ENCODE measurements at regions not wholly inside any gene's neighbourhood (a gene's known extent, or its start where the extent isn't known, plus 50 kb on each side); places are given as distances from the start of the nearest gene placed in this dataset.
"Not testable (repeated sequence)": the region's sequence is repeated elsewhere in the genome, so short reads cannot be mapped to it uniquely, and the experiment has no call there.

- Mint-ChIP-seq H3K36me3 (ENCODE audit: low read depth) (no peaks in the 10 kb centered on the region), H3K27me3 (peaks cover 40% of the 10 kb centered on the region), H3K9me3 (no peaks in the 10 kb centered on the region), H3K27ac (peak overlapping the region; percentile 76), H3K4me1 (ENCODE audit: low read depth) (peaks cover 60% of the 10 kb centered on the region), H3K4me3 (peak overlapping the region; percentile 24)
- intact Hi-C loops (cut with micrococcal nuclease), result loop anchor here (5.0 kb wide), 1 partner anchor 39 kb away; no protein-coding TSS in a partner anchor
Observed at GRCh38 chr6:163751032-163751525, 336.6 kb downstream of the QKI start.

DNA sequence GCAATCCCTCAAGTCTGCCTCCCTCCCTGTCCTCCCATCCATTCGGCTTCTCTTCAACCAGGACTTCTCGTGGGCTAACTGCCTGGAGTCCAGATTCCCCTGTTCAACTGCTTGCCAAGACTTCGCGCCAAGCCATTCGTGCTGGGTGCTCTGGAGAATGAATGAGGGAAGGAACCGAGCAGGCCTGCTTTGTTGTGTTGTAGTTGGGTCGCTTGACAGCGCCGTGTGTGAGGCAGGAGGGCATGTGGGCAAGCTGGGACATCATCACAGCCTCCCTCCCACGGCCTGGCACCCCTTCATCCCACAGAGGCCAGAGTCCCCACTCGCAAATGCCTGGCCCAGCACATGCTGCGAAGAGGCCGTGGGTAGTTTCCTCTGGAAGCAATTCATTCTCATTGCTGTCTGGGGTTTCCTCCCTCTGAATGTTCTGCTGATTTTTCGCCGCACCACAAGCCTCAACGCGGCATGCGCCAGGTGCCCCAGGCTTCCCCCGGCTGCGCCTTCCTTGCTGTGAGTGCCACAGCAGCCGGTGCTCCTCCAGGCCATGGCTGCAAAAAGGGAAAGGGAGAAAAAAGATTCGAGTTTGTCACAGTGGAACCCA lies 336.0 kb downstream of the QKI start:
- H3K27ac Mint-ChIP-seq, result peak overlapping the region; percentile 76
- H3K27me3 Mint-ChIP-seq, result peaks cover 44% of the 10 kb centered on the region
- H3K36me3 Mint-ChIP-seq (ENCODE audit: low read depth), result no peaks in the 10 kb centered on the region
- no peaks in the 10 kb centered on the region for H3K9me3 Mint-ChIP-seq
- peak overlapping the region; percentile 24 for H3K4me3 Mint-ChIP-seq
- peaks cover 54% of the 10 kb centered on the region for H3K4me1 Mint-ChIP-seq (ENCODE audit: low read depth)
- intact Hi-C loops (cut with micrococcal nuclease), result loop anchor here (5.0 kb wide), 1 partner anchor 38 kb away; no protein-coding TSS in a partner anchor

GRCh38 chr6:163748886-163749285 lies 334.4 kb downstream of the QKI start:
- intact Hi-C loops (cut with micrococcal nuclease), result no loop called here
- no peaks in the 10 kb centered on the region for H3K9me3 Mint-ChIP-seq
- H3K27me3 Mint-ChIP-seq, result peaks cover 48% of the 10 kb centered on the region
- H3K4me1 Mint-ChIP-seq (ENCODE audit: low read depth), result peaks cover 49% of the 10 kb centered on the region
- H3K4me3 Mint-ChIP-seq, result no peak overlapping the region
- H3K27ac Mint-ChIP-seq, result no peak overlapping the region
- H3K36me3 Mint-ChIP-seq (ENCODE audit: low read depth), result no peaks in the 10 kb centered on the region

- intact Hi-C loops (cut with micrococcal nuclease), result no loop called here
- Mint-ChIP-seq H3K4me1 (ENCODE audit: low read depth) (peaks cover 47% of the 10 kb centered on the region), H3K36me3 (ENCODE audit: low read depth) (no peaks in the 10 kb centered on the region), H3K4me3 (no peak overlapping the region), H3K9me3 (no peaks in the 10 kb centered on the region), H3K27me3 (peaks cover 54% of the 10 kb centered on the region), H3K27ac (no peak overlapping the region)
Observed at GRCh38 chr6:163748036-163748435, 333.5 kb downstream of the QKI start.

GRCh38 chr6:163747058-163747457 lies 332.5 kb downstream of the QKI start:
- H3K4me1 Mint-ChIP-seq (ENCODE audit: low read depth), result peaks cover 40% of the 10 kb centered on the region
- H3K9me3 Mint-ChIP-seq; intact Hi-C loops (cut with micrococcal nuclease); H3K36me3 Mint-ChIP-seq (ENCODE audit: low read depth); H3K4me3 Mint-ChIP-seq: not testable (repeated sequence)
- peaks cover 54% of the 10 kb centered on the region for H3K27me3 Mint-ChIP-seq
- peak overlapping the region; percentile 39 for H3K27ac Mint-ChIP-seq

- intact Hi-C loops (cut with micrococcal nuclease), result no loop called here
- Mint-ChIP-seq H3K4me3 (no peak overlapping the region), H3K4me1 (ENCODE audit: low read depth) (peaks cover 27% of the 10 kb centered on the region), H3K9me3 (no peaks in the 10 kb centered on the region), H3K36me3 (ENCODE audit: low read depth) (no peaks in the 10 kb centered on the region), H3K27ac (no peak overlapping the region), H3K27me3 (peaks cover 59% of the 10 kb centered on the region)
Observed at GRCh38 chr6:163745536-163746400, 331.2 kb downstream of the QKI start.

GRCh38 chr6:163744256-163744925 lies 329.9 kb downstream of the QKI start:
- Mint-ChIP-seq H3K27ac (no peak overlapping the region), H3K4me3 (no peak overlapping the region), H3K4me1 (ENCODE audit: low read depth) (peaks cover 13% of the 10 kb centered on the region), H3K9me3 (no peaks in the 10 kb centered on the region), H3K27me3 (peaks cover 58% of the 10 kb centered on the region), H3K36me3 (ENCODE audit: low read depth) (no peaks in the 10 kb centered on the region)
- intact Hi-C loops (cut with micrococcal nuclease), result no loop called here

- Mint-ChIP-seq H3K27me3 (peaks cover 52% of the 10 kb centered on the region), H3K4me1 (ENCODE audit: low read depth) (peaks cover 12% of the 10 kb centered on the region), H3K4me3 (no peak overlapping the region), H3K36me3 (ENCODE audit: low read depth) (no peaks in the 10 kb centered on the region), H3K27ac (no peak overlapping the region), H3K9me3 (no peaks in the 10 kb centered on the region)
- intact Hi-C loops (cut with micrococcal nuclease), result no loop called here
Observed at GRCh38 chr6:163743796-163744195, 329.3 kb downstream of the QKI start.

- Mint-ChIP-seq H3K4me3 (no peak overlapping the region), H3K9me3 (no peaks in the 10 kb centered on the region), H3K27ac (no peak overlapping the region), H3K36me3 (ENCODE audit: low read depth) (no peaks in the 10 kb centered on the region), H3K27me3 (peaks cover 45% of the 10 kb centered on the region), H3K4me1 (ENCODE audit: low read depth) (peaks cover 21% of the 10 kb centered on the region)
- intact Hi-C loops (cut with micrococcal nuclease), result no loop called here
Observed at GRCh38 chr6:163741743-163742363, 327.3 kb downstream of the QKI start.

- Mint-ChIP-seq H3K4me3 (no peak overlapping the region), H3K4me1 (ENCODE audit: low read depth) (peaks cover 21% of the 10 kb centered on the region), H3K9me3 (no peaks in the 10 kb centered on the region), H3K36me3 (ENCODE audit: low read depth) (no peaks in the 10 kb centered on the region), H3K27me3 (peaks cover 46% of the 10 kb centered on the region), H3K27ac (no peak overlapping the region)
- intact Hi-C loops (cut with micrococcal nuclease), result no loop called here
Observed at GRCh38 chr6:163741342-163741741, 326.8 kb downstream of the QKI start.

GRCh38 chr6:163739966-163740365 lies 325.4 kb downstream of the QKI start:
- Mint-ChIP-seq H3K36me3 (ENCODE audit: low read depth) (no peaks in the 10 kb centered on the region), H3K27me3 (peaks cover 55% of the 10 kb centered on the region), H3K27ac (no peak overlapping the region), H3K4me1 (ENCODE audit: low read depth) (peaks cover 16% of the 10 kb centered on the region), H3K4me3 (no peak overlapping the region), H3K9me3 (no peaks in the 10 kb centered on the region)
- intact Hi-C loops (cut with micrococcal nuclease), result no loop called here

- H3K27ac Mint-ChIP-seq, result no peak overlapping the region
- no peak overlapping the region for H3K4me3 Mint-ChIP-seq
- peaks cover 14% of the 10 kb centered on the region for H3K4me1 Mint-ChIP-seq (ENCODE audit: low read depth)
- H3K9me3 Mint-ChIP-seq, result no peaks in the 10 kb centered on the region
- H3K27me3 Mint-ChIP-seq, result peaks cover 54% of the 10 kb centered on the region
- intact Hi-C loops (cut with micrococcal nuclease), result no loop called here
- no peaks in the 10 kb centered on the region for H3K36me3 Mint-ChIP-seq (ENCODE audit: low read depth)
Observed at GRCh38 chr6:163739408-163739725, 324.8 kb downstream of the QKI start.

DNA sequence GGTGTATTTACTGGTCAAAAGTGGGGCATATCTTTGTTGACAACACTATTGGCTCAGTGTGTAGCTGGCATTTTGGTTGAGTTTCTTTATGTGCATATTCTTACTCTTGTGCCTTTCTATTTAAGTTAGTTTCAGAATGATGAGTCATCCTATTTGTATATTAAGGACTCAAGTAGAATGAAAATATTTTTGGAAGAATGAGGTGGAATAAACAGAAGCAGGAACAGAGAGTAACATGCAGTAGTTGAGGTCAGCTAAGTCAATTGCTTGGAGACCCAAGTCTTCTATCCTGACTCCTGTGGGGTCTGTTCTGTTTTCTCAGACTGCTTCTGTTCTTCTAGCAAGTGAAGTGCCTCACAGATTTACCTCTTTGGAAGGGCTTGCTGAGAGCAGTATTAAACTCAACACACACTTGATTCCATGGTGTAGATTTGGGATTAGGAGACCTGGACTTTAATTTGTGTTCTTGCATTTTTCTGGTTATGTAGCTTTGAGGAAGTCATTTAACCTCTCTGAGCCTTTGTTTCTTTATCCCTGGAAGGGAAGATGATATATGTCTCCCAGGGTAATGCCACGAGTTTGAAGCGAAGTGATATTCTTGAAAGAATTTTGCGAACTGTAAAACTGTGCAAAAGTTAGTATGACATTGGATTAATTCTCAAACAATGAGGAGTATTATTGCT lies 324.3 kb downstream of the QKI start:
- Mint-ChIP-seq H3K27me3 (peaks cover 51% of the 10 kb centered on the region), H3K4me3 (no peak overlapping the region), H3K4me1 (ENCODE audit: low read depth) (peaks cover 14% of the 10 kb centered on the region), H3K9me3 (no peaks in the 10 kb centered on the region), H3K36me3 (ENCODE audit: low read depth) (no peaks in the 10 kb centered on the region), H3K27ac (no peak overlapping the region)
- intact Hi-C loops (cut with micrococcal nuclease), result no loop called here
